GM19238 (cell line): ENCODE measurements at regions not wholly inside any gene's neighbourhood (a gene's known extent, or its start where the extent isn't known, plus 50 kb on each side); places are given as distances from the start of the nearest gene placed in this dataset.
"Not testable (repeated sequence)": the region's sequence is repeated elsewhere in the genome, so short reads cannot be mapped to it uniquely, and the experiment has no call there.

ENCODE experiments used
- DNase-seq: peaks from one replicate; pipeline ENCODE4 v3.0.0; 2011; ENCODE audit warnings: low spot score; ENCODE audit not compliant: insufficient read length

DNA sequence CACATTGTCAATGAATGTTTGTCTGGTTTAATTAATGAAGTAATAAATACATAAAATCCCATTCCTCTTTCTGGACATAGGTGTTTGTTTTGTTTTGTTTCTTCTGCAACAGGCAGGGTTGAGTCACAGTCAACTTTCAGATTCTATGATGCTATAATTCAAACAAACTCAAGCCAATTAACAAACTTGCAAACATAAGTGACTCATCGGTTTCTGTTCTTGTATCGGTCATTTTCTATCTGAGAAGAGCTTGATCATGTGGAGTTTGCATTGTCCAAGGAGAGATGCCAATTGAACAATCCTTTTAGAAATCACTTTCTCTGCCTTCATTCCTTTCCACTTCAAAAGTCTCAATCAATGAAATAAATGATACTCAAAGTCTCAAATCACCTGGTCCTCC, 294.2 kb upstream of the C16orf82 start:
- no peak for DNase-seq

DNA sequence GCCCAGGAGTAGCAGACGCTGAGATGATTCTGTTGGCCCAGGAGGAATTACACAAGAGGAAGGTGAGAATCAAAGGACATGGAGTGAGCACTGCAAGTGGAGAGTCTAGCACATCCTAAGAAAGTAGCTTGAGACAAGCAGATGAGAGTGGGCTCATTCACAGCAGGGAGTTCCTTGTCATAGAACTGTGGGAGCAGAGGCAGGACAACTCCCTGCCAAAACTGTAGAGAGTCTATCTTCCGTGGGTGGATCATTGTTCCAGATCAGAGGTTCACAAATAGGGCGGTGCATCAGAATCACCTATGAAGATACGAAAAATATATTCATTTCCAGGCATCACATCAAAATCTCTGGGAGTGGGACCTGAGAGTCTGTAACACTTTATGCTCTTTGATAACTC, 288.9 kb upstream of the C16orf82 start:
- DNase-seq, result no peak

DNA sequence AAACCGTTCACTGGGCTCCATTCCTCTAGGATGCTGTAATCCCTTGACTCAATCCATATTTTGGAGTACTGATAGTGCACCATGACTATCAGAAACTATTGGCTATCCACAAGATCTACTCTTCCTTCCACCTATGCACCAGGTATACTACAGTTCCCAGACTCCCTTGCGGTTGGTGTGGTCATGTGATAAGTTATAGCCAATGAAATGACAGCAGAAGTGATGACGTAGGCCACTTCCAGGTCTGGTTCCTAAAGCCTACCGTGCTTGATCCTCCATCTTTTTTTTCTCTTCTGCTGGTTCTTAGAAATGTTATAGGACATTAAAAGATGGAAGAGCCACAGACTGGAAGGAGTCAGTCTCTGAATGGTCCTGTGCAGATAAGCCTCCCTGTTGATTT, 278.8 kb upstream of the C16orf82 start:
- DNase-seq, result no peak

DNA sequence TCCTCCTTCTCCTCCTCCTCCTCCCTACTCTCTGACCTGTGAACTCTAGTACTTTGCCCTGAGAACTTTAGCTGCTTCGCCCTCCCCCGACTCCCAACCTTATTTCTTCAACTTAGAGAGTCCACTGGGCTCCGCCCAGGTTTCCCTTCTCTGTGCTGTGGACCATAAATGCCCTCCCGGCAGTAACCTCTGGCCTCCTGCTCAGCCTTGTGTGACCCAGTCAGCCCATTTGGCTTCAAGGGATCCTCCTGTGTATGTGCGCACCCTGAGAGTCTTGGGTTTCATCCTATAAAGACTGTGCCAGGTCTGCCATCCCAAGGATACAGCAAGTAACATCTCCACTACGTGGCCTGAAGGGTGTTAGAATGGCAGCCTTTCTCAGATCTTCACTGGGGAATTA, 275.6 kb upstream of the C16orf82 start:
- no peak for DNase-seq

DNA sequence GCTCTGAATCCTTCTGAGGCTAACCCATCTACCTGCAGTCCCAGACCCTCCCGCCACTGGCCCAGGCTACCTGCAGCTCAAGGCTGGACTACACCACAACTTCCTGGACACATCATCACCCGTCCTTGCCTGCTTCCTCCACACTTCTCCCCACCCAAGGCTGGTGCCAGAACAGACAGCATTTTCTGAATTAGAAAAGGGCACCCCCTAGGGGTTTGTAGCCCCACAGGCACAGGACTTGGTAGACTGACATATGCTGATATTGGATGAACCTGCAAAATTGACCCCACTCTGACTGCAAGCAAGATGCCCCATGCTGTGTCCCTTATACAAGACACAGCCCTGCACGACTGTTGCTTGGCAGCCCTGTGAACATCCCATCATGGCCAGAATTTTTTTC, 271.5 kb upstream of the C16orf82 start:
- no peak for DNase-seq

DNA sequence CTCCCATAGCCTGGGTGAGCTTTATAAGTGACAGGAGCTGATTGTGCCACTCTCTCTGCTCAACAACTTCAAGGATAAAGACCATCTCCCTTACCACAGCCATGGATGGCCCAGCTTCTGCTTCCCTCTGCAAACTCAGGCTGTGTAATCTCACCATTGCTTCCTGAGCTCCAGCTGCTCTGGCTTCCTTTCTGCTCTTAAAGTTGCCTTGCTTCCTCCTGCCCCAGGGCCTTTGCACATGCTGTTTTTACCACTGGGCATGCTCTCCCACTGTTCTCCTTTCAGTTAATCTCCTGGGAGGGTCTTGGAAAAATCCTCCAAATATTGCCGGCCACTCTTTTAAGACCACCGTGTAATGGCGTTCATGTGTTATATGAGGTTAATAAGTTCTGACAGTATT, 265.1 kb upstream of the C16orf82 start:
- DNase-seq, result no peak

DNA sequence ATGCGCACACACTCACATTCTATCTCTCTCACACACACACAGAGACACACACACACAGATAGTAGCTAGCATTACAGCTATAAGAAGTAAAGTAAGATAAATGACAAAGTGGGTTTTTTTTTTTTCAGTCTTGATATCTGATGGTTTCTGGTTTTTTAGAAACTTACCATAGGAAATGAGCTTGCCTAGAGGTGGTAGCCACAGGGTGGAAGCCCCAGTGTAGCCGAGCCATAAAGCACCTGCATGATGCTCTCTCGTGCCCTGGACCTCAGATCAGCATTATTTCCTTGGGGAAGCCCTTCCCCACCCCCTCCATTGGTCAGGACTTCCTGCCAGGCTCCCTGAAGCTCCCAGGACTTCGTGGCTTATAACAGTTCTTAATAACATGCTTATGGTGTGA, 264.3 kb upstream of the C16orf82 start:
- no peak for DNase-seq

DNA sequence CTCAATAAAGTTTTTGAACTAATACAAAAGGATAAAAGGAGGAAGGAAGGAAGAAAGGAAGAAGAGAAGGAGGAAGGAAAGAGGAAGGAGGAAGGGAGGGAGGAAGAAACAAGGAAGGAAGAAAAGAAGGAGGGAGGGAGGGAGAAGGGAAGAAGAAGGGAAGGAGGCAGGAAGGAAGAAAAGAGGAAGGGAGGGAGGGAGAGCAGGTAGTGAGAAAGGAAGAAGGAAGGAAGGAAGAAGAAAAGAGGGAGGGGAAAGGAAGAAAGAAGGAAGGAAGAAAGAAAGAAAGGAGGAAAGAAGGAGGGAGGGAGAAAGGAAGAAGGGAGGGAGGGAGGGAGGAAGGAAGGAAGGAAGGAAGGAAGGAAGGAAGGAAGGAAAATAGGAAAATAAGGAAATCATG, 263.8 kb upstream of the C16orf82 start:
- DNase-seq, result no peak

DNA sequence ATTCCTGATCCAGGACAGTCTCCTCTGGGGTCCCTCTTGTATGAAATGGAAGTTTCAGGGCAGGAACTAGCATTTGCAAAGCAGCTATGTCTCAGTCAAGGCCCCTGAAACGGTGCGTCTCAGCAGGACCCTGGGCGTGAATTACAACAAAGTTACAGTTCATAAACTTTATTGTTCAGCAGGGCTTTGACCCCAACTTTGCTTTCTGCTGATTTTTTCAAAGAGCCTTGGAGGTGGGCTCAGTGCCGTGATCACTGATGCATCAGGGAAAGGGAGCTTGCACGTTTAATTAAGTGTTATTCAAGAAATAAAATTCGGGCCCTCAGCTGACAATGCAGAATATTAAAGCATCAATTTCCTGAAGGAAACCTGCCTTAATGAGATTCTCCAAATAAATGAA, 260.1 kb upstream of the C16orf82 start:
- DNase-seq, result no peak

DNA sequence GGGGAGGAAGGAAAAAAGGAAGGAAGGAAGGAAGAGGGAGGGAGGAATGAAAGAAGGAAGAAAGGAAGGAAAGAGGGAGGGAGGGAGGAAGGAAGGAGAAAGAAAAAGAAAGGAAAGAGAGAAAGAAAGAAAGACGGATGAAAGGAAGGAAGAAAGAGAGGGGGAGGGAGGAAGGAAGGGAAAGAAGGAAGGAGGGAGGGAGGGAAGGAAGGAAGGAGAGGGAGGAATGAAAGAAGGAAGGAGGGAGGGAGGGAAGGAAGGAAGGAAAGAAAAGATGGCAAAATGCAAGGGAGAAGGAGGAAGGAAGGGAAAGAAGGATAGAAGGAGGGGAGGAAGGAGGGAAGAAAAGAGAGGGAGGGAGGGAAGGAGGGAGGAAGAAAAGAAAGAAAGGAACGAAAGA, 257.3 kb upstream of the C16orf82 start:
- DNase-seq, result no peak

DNA sequence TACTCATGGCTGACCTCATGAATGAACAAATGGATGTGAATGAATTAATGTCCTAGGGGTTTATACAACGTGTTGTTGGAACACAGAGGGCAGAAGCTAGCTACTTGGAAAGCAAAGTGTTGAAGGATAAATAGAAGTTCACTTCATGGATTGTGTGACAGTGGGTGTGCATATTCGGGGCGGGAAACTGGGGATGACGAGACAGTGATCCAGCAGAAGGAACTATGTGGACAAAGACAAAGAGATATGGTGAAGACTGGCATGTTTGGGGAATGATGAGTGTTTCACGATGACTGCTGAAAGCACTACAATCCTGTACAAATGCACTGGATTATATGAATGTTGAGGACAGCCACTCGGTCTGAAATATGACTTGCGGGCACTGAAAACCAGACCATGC, 250.5 kb upstream of the C16orf82 start:
- DNase-seq, result no peak

DNA sequence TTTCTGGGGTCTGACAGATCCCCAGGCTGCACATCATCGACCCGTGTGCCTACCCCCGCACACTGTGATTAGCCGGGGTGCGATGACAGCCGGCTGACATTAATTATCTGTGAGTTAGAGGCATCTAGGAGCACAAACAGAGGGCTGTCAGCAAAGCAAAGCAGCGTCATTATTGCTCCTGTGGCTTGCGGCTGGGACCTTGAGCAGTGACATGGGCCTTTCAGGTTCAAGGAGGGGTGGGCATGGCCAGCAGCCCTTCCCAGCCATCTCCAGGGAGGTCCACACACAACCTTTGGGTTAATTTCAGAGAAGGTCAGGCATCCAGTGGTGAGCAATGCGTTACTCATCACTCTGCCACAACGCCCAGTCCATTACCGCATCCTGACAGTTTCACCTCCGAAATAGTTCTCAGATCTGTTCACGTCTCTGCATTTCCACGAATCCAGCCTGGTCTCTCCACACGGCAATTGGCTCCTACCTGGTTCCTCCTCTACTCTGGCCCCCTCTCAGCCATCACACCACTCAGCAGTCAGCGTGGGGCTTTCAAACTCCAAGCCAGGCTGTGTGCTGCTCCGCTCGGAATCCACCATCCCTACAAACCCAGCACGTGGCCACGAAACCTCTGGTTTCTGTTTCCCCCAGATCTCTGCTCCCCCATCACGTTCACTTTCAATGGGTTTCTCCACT, 249.7 kb upstream of the C16orf82 start:
- DNase-seq, result no peak

DNA sequence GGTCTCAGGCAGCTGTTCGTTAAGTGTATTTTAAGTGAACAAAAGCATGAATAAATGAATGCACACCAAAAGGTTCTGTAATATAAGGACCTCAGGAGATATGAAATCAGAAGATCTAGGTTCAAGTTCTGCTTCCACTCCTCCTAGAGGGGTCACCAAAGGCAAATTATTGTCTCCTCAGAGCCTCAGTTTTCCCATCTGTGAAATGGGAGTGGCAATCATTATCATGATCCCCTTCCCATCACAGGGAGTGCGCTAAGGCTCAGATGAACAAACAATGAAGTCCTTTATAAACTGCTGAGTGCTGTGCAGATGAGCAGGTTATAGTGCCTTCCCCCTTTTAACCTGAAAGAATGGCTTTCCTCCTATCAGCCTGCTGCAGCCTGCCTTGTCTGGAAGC, 248.3 kb upstream of the C16orf82 start:
- DNase-seq, result no peak

DNA sequence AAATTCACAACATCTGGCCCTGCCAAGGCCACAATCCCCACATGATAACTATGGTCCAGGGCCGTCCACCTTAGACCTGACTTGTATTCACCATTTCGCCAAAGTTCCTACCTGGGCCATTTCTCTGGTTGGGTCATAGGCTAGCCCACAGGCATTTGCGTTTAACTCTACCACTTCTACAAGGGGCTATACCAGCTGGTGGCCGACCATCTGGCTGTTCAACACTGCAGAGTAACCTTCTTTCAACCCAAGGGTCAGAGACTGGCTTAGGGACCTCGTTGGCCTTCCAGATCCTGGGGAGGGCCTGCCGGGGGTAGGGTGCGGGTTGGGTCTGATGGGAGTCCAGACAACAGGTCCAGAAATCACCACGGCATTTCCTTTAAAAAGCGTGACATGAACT, 242.3 kb upstream of the C16orf82 start:
- no peak for DNase-seq

DNA sequence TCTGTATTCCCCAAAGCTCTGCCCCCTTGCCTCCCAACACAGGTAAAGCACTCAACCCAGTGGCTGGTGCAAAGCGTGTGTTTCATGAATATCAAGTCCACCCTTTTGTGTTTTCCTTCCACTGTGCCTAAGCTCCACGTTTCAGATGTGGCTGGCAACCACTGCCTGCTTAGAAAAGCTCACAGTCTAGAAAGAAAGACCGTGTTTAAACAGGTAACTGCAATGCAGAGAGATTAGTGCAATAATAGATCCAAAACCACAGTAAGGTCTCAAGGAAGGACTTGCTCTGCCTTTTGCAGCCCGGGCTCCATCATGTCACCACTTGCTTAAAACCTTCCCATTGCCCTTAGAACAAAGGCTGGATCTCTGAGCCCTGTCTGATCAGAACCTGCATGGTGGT, 240.2 kb upstream of the C16orf82 start:
- DNase-seq, result no peak

DNA sequence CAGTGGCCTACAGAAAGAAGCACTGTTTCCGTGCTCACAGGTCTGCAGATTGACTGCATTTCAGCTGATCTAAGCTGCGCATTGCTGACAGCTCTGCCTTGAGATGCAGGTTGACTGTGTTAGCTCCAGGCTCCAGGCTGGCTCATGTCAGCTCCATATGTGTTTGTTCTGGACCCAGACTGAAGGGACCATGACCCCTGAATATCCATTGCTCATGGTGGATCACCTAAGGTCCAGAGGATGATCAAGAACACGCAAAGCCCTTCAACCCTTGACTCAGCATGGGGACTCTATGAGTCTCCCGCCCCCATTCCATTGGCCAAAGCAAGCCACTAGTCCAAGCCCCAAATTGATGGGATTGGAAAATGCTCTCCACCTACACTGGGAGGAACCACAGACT, 239.3 kb upstream of the C16orf82 start:
- DNase-seq, result no peak

DNA sequence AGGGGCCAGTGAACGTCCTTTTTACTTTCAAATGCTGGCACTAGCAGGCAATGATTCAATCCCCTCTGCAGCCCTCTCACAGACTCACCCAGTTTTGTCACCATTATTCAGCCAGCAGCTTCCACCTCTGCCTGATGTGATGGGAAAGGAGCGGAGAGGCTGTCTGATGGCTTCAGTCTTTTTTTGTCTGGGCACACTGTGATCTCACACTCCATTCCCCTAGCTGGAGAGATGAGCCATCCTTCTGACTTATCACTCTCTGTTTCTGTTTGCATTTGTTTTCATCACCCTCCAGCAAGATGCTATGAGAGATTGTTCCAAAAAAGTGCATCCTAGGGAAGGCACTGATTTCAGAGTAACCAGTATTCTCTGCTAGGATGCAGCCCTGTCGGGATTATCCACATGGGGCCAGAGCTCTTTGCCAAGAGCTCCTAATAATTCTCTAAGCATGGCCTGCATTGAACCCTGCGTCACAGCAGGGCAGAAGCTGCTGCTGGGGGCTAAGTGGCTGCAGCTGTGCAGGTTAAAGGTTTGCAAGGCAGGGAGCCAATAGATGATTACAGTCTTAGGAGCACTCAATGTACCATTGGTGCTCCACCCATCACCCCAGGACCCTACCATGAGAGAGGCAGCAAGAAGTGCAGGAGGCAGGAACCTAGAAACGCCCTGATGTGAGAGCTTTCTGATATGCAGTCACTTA, 236.1 kb upstream of the C16orf82 start:
- no peak for DNase-seq

DNA sequence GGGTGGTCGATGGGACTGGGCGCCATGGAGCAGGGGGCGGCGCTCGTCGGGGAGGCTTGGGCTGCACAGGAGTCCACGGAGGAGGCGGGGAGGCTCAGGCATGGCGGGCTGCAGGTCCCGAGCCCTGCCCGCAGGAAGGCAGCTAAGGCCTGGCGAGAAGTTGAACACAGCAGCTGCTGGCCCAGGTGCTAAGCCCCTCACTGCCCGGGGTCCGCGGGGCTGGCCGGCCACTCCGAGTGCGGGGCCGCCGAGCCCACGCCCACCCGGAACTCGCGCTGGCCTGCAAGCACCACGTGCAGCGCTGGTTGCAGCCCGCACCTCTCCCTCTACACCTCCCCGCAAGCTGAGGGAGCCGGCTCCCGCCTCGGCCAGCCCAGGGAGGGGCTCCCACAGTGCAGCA, 230.6 kb upstream of the C16orf82 start:
- not testable (repeated sequence) for DNase-seq

DNA sequence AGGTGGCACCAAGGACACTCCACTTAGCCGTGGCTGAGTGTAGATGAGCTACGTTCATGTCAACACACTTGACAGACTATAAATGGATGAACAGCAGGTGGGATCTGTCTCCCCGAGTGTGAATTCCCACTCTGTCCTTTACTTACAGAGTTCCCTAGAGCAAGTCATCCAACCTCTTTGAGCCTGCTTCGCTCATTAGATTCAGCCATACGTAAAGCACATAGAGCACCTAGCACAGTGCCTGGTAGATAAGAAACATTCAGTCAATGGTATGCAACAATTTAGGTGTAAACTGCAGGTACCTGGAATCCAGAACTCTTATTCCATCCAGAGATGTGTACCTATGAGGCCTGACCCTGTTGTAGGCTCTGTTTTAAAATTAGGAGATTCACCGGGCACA, 227.8 kb upstream of the C16orf82 start:
- no peak for DNase-seq

DNA sequence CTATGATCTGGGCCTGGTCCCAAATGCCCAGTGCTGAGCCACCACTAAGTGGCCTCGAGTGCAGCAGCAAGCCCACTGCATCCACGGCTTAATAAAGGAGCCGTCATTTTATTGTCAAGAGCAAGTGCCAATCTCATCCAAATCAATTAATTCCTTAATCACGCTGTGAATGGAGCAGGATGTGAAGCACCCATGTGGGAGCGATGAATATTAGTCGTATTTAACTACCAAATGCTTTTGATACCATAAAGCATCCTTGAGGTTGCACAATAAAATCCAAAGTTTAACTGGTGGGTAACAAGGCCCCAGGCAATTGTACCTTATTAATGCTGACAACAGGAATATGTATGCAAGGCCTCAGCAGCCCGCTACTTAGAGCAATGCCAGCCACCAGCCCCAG, 226.0 kb upstream of the C16orf82 start:
- DNase-seq, result no peak

DNA sequence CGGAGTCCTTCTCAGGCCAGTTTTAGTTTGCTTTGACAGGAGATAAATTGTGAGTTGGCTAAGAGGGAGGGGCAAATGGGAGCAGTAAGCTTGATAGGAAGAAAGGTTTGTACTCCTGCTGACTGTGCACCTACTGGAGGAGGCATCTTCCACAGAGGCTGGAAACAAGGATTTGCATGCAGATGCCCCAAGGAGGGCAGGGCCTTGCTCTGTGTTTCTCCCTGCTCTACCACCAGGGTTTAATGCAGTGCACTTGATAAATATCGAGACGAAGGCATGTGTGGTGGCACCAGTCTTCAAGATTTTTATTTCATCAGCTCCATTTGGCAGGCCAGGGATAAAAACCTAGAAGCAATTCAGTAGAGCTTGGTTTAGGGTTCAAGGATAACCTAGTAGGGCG, 210.5 kb upstream of the C16orf82 start:
- no peak for DNase-seq

DNA sequence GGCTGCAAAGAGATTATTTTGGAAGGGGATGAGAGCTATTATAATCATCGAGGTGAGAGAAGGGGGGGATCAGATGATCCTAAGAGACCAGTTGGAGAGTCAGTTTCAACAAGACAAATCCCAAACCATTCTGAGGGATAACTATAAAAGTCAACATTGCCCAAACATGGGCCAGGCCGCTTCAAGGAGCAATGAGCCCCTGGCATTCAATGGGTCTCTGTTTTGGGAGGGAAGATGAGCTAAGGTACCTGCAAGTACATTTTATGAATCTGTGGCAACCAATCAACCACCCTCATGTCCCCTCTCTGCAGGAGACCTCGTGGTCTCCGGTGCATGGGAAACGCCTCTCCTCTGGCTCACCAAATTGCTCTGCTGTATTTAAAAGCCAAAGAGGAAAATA, 209.9 kb upstream of the C16orf82 start:
- DNase-seq, result no peak

DNA sequence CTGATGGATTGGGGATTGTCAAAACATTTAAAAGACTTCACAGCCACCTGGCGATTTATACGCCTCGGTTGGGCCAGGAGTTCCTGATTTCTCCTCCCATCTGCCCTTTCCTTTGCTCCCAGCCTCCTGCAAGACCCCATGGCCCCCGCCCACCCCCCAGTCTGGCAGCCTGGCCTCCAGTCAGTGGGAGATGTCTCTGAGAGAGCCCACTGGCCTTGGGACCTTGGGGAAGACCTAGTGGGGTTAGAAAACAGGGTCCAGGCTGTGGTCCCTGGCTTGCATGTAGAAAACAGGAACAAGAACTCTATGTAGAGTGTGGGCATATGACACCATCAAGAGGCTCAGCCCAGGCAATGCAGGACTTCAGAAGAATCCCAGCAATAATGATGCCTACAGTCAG, 209.4 kb upstream of the C16orf82 start:
- DNase-seq, result no peak
